ENCODE measurements at regions not wholly inside any gene's neighbourhood (a gene's known extent, or its start where the extent isn't known, plus 50 kb on each side); places are given as distances from the start of the nearest gene placed in this dataset.

DNA sequence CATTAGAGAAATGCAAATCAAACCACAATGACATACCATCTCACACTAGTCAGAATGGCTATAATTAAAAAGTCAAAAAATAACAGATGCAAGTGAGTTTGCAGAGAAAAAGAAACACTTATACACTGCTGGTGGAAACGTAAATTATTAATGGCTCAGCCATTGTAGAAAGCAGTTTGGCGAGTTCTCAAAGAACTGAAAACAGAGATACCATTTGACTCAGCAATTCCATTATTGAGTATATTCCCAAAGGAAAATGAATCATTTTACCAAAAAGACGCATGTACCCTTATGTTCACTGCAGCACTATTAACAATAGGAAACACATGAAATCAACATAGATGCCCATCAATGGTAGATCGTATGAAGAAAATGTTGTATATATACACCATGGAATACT is 75.0 kb downstream of the NAA11 start:
- intact Hi-C loops (cut with micrococcal nuclease), result no loop called here
- CTCF ChIA-PET (ENCODE audit: low intra/inter-chr PET ratio), result interaction anchor here (0.6 kb wide), 1 partner anchor 97 kb away, joined by 3 read pairs; no protein-coding TSS in a partner anchor
- Histone ChIP-seq H3K9ac (ENCODE audit: insufficient read depth in 1 of 2, low read depth in 2 of 2, low read length in 2 of 2) (no peak overlapping the region), H3K4me3 (no peak overlapping the region), H3K36me3 (ENCODE audit: control insufficient read depth, insufficient read depth, low read length) (peaks cover 5% of the 10 kb centered on the region; the same call in 1 of the 3 replicates), H3K79me2 (ENCODE audit: control insufficient read depth, insufficient read depth, low read length) (no peaks in the 10 kb centered on the region), H3K9me3 (replicated peaks; ENCODE audit: control insufficient read depth, insufficient read depth, low read depth, low read length) (no peaks in the 10 kb centered on the region), H3K27me3 (ENCODE audit: control insufficient read depth in 2 of 2, insufficient read depth in 2 of 2, low read length in 2 of 2) (no peaks in the 10 kb centered on the region), H3K4me1 (replicated peaks in 1 of 2; ENCODE audit: control insufficient read depth in 2 of 2, insufficient read depth in 2 of 2, low read length in 2 of 2) (no peaks in the 10 kb centered on the region; a peak in 1 of 5 replicates), H3K27ac (ENCODE audit: extremely low read depth, low read depth, low read length) (no peak overlapping the region), H3K4me2 (ENCODE audit: insufficient read depth, low read length) (no peak overlapping the region), H3K9me1 (ENCODE audit: control insufficient read depth, insufficient read depth, low read length) (peaks cover 3% of the 10 kb centered on the region), H4K20me1 (replicated peaks; ENCODE audit: control insufficient read depth, insufficient read depth, low read length) (no peaks in the 10 kb centered on the region), H2AFZ (ENCODE audit: low read depth, low read length) (no peak overlapping the region)
- POLR2A ChIA-PET, result no interaction called here
- no peak for FAIRE-seq
- 88% methylated on average over 4 of the region's 4 CpGs for WGBS (ENCODE audit: insufficient coverage, low coverage, missing lambda C conversion rate)
- DNase-seq (ENCODE audit: extremely low read depth in 1 of 4, low spot score in 3 of 4), result no peak
- BruUV-seq (replicated peaks), result no TSS peak
- ATAC-seq, result no peak
- in situ Hi-C loops (cut with MboI), result no loop called here
- TF ChIP-seq ZC3H11A (IDR thresholded peaks at IDR 0.05; ENCODE audit: low read depth, low read length), result no peak
- TF ChIP-seq, protein P1, sequence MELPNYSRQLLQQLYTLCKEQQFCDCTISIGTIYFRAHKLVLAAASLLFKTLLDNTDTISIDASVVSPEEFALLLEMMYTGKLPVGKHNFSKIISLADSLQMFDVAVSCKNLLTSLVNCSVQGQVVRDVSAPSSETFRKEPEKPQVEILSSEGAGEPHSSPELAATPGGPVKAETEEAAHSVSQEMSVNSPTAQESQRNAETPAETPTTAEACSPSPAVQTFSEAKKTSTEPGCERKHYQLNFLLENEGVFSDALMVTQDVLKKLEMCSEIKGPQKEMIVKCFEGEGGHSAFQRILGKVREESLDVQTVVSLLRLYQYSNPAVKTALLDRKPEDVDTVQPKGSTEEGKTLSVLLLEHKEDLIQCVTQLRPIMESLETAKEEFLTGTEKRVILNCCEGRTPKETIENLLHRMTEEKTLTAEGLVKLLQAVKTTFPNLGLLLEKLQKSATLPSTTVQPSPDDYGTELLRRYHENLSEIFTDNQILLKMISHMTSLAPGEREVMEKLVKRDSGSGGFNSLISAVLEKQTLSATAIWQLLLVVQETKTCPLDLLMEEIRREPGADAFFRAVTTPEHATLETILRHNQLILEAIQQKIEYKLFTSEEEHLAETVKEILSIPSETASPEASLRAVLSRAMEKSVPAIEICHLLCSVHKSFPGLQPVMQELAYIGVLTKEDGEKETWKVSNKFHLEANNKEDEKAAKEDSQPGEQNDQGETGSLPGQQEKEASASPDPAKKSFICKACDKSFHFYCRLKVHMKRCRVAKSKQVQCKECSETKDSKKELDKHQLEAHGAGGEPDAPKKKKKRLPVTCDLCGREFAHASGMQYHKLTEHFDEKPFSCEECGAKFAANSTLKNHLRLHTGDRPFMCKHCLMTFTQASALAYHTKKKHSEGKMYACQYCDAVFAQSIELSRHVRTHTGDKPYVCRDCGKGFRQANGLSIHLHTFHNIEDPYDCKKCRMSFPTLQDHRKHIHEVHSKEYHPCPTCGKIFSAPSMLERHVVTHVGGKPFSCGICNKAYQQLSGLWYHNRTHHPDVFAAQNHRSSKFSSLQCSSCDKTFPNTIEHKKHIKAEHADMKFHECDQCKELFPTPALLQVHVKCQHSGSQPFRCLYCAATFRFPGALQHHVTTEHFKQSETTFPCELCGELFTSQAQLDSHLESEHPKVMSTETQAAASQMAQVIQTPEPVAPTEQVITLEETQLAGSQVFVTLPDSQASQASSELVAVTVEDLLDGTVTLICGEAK (IDR thresholded peaks at IDR 0.05), result no peak
- TF ChIP-seq, protein P1 (CRISPR knock-in tag; IDR thresholded peaks at IDR 0.05), result no peak
- no peak for TF ChIP-seq TCF7L2 (IDR thresholded peaks at IDR 0.05; ENCODE audit: low read depth, low read length)
- TF ChIP-seq EP400 (IDR thresholded peaks at IDR 0.05), result no peak
- no peak for TF ChIP-seq CXXC5 (CRISPR knock-in tag; IDR thresholded peaks at IDR 0.05)
- TF ChIP-seq, protein P2, sequence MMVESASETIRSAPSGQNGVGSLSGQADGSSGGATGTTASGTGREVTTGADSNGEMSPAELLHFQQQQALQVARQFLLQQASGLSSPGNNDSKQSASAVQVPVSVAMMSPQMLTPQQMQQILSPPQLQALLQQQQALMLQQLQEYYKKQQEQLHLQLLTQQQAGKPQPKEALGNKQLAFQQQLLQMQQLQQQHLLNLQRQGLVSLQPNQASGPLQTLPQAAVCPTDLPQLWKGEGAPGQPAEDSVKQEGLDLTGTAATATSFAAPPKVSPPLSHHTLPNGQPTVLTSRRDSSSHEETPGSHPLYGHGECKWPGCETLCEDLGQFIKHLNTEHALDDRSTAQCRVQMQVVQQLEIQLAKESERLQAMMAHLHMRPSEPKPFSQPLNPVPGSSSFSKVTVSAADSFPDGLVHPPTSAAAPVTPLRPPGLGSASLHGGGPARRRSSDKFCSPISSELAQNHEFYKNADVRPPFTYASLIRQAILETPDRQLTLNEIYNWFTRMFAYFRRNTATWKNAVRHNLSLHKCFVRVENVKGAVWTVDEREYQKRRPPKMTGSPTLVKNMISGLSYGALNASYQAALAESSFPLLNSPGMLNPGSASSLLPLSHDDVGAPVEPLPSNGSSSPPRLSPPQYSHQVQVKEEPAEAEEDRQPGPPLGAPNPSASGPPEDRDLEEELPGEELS (CRISPR knock-in tag; IDR thresholded peaks at IDR 0.05; ENCODE audit: borderline replicate concordance), result no peak
- TF ChIP-seq, protein P3, sequence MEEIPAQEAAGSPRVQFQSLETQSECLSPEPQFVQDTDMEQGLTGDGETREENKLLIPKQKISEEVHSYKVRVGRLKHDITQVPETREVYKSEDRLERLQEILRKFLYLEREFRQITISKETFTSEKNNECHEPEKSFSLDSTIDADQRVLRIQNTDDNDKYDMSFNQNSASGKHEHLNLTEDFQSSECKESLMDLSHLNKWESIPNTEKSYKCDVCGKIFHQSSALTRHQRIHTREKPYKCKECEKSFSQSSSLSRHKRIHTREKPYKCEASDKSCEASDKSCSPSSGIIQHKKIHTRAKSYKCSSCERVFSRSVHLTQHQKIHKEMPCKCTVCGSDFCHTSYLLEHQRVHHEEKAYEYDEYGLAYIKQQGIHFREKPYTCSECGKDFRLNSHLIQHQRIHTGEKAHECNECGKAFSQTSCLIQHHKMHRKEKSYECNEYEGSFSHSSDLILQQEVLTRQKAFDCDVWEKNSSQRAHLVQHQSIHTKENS (CRISPR knock-in tag; IDR thresholded peaks at IDR 0.05), result no peak
- no peak for TF ChIP-seq SMARCC2 (IDR thresholded peaks at IDR 0.05; ENCODE audit: low read depth)
- no peak for TF ChIP-seq MECOM (CRISPR knock-in tag; IDR thresholded peaks at IDR 0.05)

Measured in K562 (cell line).